AG10803 (cell line): ENCODE measurements at regions not wholly inside any gene's neighbourhood (a gene's known extent, or its start where the extent isn't known, plus 50 kb on each side); places are given as distances from the start of the nearest gene placed in this dataset.
A peak's percentile ranks its signal among the peaks of the same experiment; 100 is the strongest.
"Not testable (repeated sequence)": the region's sequence is repeated elsewhere in the genome, so short reads cannot be mapped to it uniquely, and the experiment has no call there.

Source experiments
- DNase-seq: peaks from one replicate; pipeline ENCODE4 v3.0.0; 2010; ENCODE audit warnings: low read depth
- H3K4me3 ChIP-seq: 2 replicates; pipeline ENCODE4 v1.5.1; 2011; ENCODE audit warnings: mild to moderate bottlenecking, low read length, control low read depth
- TF ChIP-seq, protein P1 (sequence below): conservative IDR thresholded peaks from 2 replicates; pipeline ENCODE4 v1.5.1; 2011; ENCODE audit warnings: mild to moderate bottlenecking, low read length, control low read depth, inconsistent platforms

DNA sequence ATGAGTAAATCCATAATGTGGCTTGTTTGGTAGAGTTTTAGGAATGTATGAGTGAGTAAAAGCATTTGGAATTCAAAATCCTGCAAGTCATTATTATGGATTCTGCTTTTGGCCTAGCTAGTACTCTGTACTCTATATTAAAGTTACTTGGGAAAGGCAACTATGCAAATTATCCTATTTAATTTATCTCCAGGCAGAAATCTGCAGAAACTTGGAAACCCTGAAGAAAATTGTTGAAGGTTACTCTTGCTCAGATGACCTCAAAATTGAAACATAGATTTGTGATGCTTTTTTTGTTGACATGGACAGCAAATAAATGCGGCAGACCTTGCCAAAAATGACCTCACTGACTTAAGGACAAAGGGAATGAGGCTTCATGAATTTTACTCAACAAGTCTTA lies 477.1 kb upstream of the EYS start:
- TF ChIP-seq, protein P1, sequence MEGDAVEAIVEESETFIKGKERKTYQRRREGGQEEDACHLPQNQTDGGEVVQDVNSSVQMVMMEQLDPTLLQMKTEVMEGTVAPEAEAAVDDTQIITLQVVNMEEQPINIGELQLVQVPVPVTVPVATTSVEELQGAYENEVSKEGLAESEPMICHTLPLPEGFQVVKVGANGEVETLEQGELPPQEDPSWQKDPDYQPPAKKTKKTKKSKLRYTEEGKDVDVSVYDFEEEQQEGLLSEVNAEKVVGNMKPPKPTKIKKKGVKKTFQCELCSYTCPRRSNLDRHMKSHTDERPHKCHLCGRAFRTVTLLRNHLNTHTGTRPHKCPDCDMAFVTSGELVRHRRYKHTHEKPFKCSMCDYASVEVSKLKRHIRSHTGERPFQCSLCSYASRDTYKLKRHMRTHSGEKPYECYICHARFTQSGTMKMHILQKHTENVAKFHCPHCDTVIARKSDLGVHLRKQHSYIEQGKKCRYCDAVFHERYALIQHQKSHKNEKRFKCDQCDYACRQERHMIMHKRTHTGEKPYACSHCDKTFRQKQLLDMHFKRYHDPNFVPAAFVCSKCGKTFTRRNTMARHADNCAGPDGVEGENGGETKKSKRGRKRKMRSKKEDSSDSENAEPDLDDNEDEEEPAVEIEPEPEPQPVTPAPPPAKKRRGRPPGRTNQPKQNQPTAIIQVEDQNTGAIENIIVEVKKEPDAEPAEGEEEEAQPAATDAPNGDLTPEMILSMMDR = no peak
- DNase-seq = peak; percentile 87
- no peak overlapping the region for H3K4me3 ChIP-seq

GRCh38 chr6:66179361-66179760 lies 472.3 kb upstream of the EYS start:
- H3K4me3 ChIP-seq = no peak overlapping the region
- TF ChIP-seq, protein P1 = no peak
- peak; percentile 62 for DNase-seq

- TF ChIP-seq, protein P1 = no peak
- DNase-seq = no peak
- no peak overlapping the region for H3K4me3 ChIP-seq
Measured at GRCh38 chr6:66173587-66173986, 466.6 kb upstream of the EYS start.

- DNase-seq, H3K4me3 ChIP-seq: not testable (repeated sequence)
Measured at GRCh38 chr6:66166713-66167112, 459.7 kb upstream of the EYS start.

DNA sequence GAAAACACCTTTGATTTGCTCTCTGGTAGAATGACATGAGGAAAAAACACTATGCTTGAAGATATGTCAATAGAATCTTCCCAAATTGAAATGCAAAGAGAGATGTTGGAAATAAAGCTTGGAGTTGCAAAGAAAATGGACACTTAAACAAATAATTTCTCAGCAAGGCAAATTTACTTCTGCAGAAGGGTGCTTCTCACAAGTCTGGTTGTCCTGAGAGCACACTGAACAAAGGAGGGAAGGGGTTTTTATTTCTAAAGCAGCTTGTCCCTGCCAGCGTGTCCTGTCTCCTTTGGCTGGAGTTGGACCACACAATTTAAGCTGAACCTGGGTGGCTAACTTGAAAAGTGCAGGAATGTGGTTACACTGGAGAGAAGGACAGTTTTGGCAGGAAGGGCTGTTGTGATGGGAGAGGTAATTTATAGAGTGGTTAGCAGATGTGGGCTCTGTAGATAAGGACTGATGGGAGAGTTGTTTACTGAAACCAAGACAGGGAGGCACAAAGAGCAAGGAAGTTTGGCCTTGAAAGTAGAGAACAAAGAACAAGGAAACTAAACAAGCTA lies 454.6 kb upstream of the EYS start:
- no peak for DNase-seq
- TF ChIP-seq, protein P1 = no peak
- no peak overlapping the region for H3K4me3 ChIP-seq

DNA sequence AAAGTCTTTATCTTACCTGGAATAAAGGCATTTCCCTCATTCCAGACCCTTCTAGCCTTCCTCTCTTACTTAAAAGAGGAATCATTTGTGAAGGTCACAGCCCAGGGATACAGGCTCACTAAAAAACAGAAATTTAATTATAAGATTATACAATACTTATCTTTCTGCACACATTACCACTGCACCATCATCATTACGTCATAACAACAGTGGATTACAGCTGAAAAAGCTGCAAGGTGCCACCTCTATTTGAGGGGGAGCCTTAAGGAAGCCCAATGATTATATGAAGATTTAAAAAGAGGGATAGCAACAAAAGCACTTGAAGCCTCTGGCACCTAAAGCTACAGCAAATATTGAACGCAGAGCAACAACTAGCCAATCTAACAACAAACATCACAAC lies 452.9 kb upstream of the EYS start:
- no peak overlapping the region for H3K4me3 ChIP-seq
- no peak for DNase-seq
- TF ChIP-seq, protein P1 = no peak

GRCh38 chr6:66153247-66153646 lies 446.2 kb upstream of the EYS start:
- H3K4me3 ChIP-seq = no peak overlapping the region
- TF ChIP-seq, protein P1 = no peak
- DNase-seq = no peak

DNA sequence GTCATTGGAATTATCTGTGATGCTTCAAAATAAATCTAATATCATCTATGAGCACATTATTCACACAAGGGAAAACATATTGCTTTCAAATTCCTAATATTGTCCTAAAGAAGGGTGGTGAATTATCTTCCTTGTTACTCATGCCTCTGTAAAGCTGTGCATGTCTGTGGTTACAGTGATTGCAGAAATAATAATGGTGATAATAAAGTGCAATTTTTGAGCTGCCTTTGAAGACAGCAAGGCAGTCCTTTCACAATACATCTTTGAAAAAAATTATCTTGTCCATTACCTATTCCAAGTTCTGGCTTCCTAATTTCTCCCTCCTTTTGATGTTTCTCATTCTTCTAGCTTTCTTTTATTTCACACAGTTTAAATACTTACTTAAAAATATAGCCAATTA lies 442.1 kb upstream of the EYS start:
- TF ChIP-seq, protein P1 = no peak
- H3K4me3 ChIP-seq = no peak overlapping the region
- no peak for DNase-seq
